H1 (cell line): ENCODE measurements at regions not wholly inside any gene's neighbourhood (a gene's known extent, or its start where the extent isn't known, plus 50 kb on each side); places are given as distances from the start of the nearest gene placed in this dataset.

Experiments used
- BACH1 ChIP-seq: IDR thresholded peaks from 2 replicates; pipeline ENCODE4 v1.6.1; 2012; ENCODE audit warnings: low read length, improper control_type of control experiment
- BRCA1 ChIP-seq: IDR thresholded peaks from 2 replicates; pipeline ENCODE4 v1.6.1; 2012; ENCODE audit warnings: low read depth, low read length, improper control_type of control experiment
- CBX5 ChIP-seq: fragments of 300-800, 300-1000 bp; sonication (generic); IDR thresholded peaks from 2 replicates; pipeline ENCODE4 v1.7.1; 2016; ENCODE audit warnings: antibody characterized with exemption, low read length, low read depth
- CTCF ChIP-seq, 3 experiments: IDR thresholded peaks; 1 replicate in 2 of 3; 2 replicates in 1 of 3; pipeline versions ENCODE4 v1.5.1 to v1.6.1; 2011; ENCODE audit warnings: low read length in 3 of 3, mild to moderate bottlenecking in 3 of 3, inconsistent platforms in 2 of 3, low read depth in 1 of 3, moderate library complexity in 1 of 3; ENCODE audit not compliant: insufficient read depth in 1 of 3; ENCODE audit errors: control extremely low read depth in 1 of 3
- EP300 ChIP-seq, 2 experiments: IDR thresholded peaks; 1 replicate in 1 of 2; 2 replicates in 1 of 2; pipeline ENCODE4 v1.6.1; 2011 to 2012; ENCODE audit warnings: low read depth in 2 of 2, low read length in 2 of 2, mild to moderate bottlenecking in 2 of 2, borderline replicate concordance in 1 of 2, inconsistent platforms in 1 of 2, moderate library complexity in 1 of 2
- GABPA ChIP-seq: IDR thresholded peaks from 2 replicates; pipeline ENCODE4 v1.6.1; 2011; ENCODE audit warnings: mild to moderate bottlenecking, low read length, moderate library complexity, borderline replicate concordance; ENCODE audit not compliant: insufficient read depth
- KDM1A ChIP-seq: fragments of 200-600, 300-600 bp; sonication (generic); IDR thresholded peaks from 2 replicates; pipeline ENCODE4 v1.7.1; 2016; ENCODE audit warnings: mild to moderate bottlenecking, low read length, borderline replicate concordance
- MAFK ChIP-seq: IDR thresholded peaks from 2 replicates; pipeline ENCODE4 v1.6.1; 2012; ENCODE audit warnings: low read depth, mild to moderate bottlenecking, improper control_type of control experiment, low read length
- MAX ChIP-seq: IDR thresholded peaks from 2 replicates; pipeline ENCODE4 v1.6.1; 2012; ENCODE audit warnings: inconsistent platforms
- POLR2AphosphoS5 ChIP-seq: IDR thresholded peaks from 2 replicates; pipeline ENCODE4 v1.6.1; 2011; ENCODE audit warnings: low read depth, low read length
- SIRT6 ChIP-seq: IDR thresholded peaks from one replicate; pipeline ENCODE4 v1.7.1; 2012; ENCODE audit warnings: low read length, inconsistent platforms
- SUZ12 ChIP-seq: fragments of 200-600 bp; sonication (generic); IDR thresholded peaks from 2 replicates; pipeline ENCODE4 v1.6.1; 2012; ENCODE audit warnings: mild to moderate bottlenecking, inconsistent platforms, low read length, moderate library complexity, mixed read lengths

- TF ChIP-seq SIRT6 = no peak
- no peak for TF ChIP-seq POLR2AphosphoS5
- no peak for TF ChIP-seq CTCF (IDR thresholded peaks at IDR 0.05; ENCODE audit: control extremely low read depth in 1 of 3, insufficient read depth in 1 of 3, low read depth in 1 of 3, low read length in 3 of 3)
- no peak for TF ChIP-seq BACH1
- no peak for TF ChIP-seq GABPA
- no peak for TF ChIP-seq BRCA1
- TF ChIP-seq CBX5 = no peak
- no peak for TF ChIP-seq KDM1A
- no peak for TF ChIP-seq SUZ12
- TF ChIP-seq EP300 (IDR thresholded peaks at IDR 0.05; ENCODE audit: borderline replicate concordance in 1 of 2, low read depth in 2 of 2, low read length in 2 of 2) = no peak
- no peak for TF ChIP-seq MAFK
- TF ChIP-seq MAX = no peak
These were observed 550.1 kb downstream of the OMA1 start for GRCh38 chr1:57996400-57996799.
